Renal pelvis (tissue), 1 donor: ENCODE measurements at regions not wholly inside any gene's neighbourhood (a gene's known extent, or its start where the extent isn't known, plus 50 kb on each side); places are given as distances from the start of the nearest gene placed in this dataset.
"Not testable (repeated sequence)": the region's sequence is repeated elsewhere in the genome, so short reads cannot be mapped to it uniquely, and the experiment has no call there.

Experiments used
- DNase-seq: peaks from one replicate; pipeline ENCODE4 v3.0.0-alpha.2; 2013

DNA sequence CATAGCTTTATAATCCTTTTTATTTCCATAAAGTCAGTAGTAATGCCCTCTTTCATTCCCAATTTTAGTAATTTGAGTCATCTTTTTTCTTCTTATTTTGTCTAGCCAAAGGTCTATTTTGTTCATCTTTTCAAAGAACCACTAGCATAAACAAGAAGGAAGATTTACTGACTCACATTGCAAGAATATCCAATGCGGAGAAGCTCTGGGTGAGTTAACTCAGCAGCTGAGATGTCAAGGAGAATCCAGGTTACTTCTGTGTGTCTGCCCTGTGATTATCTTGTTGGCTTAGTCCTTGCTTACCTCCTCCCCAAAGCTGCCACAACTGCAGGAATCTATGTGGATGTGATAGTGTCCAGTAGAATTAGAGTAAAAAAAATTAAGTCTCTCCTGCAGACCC, 311.4 kb upstream of the NCKAP5 start:
- no peak for DNase-seq

DNA sequence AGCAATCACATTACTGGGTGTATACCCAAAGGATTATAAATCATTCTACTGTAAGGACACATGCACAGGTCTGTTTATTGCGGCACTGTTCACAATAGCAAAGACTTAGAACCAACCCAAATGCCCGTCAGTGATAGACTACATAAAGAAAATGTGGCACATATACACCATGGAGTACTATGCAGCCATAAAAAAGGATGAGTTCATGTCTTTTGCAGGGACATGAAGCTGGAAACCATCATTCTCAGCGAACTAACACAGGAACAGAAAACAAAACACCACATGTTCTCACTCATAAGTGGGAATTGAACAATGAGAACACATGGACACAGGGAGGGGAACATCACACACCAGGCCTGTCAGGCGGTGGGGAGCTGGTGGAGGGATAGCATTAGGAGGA, 313.9 kb upstream of the NCKAP5 start:
- not testable (repeated sequence) for DNase-seq

DNA sequence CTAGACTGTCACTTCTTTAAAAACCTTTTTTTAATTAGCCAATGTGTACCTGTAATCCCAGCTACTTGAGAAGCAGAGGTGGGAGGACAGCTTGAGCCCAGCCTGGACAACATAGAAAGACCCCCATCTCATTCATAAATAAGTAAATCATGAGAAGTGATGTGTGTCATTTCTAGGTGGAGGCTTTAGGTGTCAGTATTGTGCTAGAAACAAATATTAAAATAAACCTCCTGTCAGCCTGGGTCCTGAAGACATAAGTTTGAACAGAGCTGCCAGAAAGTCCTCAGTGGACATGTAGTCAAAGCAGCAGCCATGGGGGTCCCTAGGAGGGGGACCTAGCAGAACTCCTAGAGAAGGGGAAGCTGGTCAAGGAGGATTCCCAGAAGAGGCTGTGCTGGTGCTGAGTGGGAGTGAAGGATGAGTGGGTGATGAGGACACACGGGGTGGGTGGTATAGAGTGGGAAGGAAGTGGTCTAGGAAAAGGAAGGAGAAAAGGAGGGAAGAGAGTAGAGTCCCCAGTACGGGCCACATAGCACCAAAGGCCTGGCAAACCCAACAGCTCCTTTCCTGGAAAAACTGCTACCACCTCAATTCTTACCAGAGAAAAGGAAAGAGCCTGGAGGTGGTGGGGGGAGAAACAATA, 316.6 kb upstream of the NCKAP5 start:
- DNase-seq, result no peak

DNA sequence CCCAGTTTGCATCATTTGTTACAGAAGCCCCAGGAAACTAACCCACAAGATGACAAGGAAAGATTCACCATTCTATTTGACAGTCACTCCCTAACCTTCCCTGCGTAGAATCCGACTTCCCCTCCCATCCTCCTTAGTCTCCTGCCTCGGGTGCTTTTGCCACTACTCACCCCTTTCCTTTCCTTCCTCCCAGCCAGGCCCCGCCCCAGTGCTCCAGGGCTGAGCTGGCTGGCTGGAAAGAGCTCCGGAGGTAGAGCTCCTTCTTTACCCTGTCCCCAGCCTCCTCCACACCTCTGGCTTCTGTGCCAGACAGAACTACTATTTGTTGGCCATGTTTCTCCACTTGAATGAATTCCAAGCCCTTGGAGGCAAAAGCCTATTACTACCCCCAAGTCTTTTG, 317.6 kb upstream of the NCKAP5 start:
- no peak for DNase-seq

DNA sequence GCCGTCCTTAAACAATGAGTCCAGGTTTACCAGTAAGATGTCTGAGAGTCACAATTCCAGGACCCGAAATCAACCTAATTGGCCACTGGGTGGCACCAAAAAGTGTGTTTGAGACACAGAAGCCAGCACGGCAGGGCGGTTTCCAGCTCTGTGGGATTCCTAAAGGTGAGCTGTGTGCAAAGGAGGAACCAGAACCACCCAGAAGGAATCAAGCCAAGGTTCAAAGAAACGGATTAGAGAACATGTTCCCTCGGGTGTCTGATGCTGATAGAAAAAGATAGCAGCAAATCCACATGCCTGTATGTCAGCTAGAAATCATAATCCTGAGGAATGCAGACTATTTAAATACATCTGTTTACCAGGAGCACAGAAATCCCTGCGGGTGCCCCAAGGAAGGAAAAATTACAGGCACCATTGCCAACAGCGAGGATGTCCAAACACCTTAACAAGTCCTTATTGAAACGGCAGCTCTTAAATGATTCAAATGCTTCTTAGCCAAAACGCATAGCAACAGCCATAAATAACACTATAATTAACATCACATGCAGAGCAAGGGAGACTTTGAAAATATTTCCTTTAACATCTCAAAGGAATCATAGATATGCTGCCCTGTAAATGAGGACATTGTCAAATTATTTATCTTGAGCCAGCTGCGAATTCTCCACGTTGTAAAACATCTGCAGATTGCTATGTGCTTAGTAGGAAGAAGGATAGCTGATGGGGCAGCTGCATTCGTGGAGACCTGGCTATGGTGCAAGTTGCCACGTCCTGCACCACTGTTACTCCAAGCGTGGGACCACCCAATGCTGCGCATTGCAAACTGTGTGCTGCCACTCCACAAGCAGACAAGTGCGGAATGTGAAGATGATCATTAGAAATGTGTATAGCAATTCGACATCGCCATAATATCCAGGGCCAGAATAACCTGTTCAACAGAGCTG, 318.7 kb upstream of the NCKAP5 start:
- DNase-seq, result peak; percentile 74

DNA sequence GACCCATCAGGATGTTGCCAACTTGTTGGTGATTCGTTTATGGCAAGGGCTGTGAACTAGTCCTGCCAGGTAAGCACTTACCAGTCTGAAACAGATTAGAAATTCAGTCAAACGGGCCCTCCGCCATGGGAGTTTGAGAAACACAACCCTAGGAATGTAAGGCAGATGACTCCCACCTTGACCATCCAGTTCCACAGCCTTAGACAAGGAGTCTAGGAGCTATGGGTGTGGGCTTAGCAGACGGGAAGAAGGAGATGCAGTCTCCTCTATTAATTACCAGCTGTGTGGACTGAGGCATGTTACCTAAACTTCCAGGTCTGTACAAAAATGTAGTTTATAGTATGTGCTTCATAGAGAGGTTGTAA, 319.4 kb upstream of the NCKAP5 start:
- no peak for DNase-seq

DNA sequence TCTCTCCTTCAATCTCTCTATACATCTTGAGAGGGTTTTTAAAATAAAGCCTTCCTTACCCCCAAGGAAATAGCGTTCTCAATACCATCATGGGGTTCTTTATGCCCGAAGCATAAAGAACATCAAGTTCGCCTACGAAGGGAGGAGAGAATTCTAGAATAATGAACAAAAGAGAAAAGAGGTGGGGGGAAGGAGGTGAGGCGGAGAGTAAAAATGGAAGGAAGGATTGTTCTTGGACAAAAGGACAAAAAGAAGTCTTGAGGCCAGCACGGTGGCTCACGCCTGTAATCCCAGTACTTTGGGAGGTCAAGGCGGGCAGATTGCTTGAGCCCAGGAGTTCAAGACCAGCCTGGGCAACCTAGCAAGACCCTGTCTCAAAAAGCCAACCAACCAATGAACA, 319.8 kb upstream of the NCKAP5 start:
- no peak for DNase-seq

DNA sequence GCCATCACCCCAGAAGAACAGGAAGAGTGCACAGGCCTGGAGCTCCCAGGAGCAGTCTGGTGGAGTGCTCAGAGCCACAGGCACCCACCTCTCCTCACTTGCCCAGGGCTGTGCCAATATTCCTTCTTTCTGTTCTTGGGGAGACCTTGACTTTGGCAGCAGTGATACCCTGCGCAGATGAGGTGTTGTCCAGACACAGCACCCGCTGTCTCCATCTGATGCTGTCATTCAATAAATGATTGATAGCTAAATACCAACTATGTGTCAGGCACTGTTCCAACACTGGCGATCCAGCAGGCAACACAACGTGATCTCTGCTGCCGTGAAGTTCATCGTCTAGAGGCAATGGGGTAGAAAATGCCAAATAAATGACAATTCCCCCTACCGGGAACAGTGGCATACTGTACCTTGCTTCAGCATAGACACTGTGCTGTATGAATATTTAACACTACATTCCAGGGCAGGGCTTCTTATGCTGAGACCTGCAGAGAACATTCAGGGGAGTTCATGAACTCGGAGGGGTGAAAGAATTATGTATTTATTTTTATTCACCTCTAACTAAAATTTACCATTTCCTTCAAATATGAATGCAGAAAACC, 320.5 kb upstream of the NCKAP5 start:
- DNase-seq, result no peak

DNA sequence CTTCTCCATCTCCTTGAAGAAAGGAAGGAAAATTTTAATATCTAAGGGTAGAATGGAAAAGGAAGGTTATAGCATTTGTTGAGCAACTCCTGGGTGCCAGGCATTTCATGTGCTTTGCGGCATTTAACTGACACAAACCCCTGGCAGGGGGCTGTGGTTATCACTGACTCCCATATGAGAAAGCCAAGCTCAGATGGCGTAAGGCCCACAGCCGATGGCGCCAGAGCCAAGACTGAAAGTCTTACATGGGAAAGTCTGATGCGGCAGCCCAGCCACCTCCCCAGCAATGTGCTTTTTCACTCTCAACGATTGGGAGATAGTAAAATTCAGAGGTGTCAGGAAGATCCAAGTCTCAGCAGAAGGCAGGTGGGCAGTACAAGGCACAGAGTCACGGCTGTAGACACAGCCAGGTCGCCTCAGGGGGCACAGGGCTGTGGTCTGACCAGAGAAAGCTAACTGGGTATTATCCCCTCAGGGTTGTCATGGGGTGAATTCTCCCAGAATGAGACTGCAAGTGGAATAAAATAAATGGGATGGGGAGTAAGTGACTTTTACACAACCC, 324.2 kb upstream of the NCKAP5 start:
- no peak for DNase-seq

DNA sequence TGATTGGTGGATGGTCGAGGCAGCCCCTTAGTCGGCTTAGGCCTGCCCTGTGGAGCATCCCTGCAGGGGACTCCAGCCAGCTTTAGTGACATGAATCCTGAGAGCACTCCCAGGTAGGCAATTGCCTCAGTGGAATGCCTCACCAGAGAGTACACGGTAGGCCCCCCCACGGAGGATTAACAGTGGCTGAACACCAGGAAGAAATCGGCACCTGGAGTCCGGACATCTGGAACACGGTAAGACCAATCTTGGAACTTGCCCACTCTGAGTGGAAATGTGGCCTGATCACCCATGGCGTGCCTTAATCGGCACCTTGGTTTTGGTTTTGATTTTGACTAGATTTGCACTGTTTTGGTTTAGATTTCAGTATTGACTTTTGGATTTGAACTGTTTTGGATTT, 326.2 kb upstream of the NCKAP5 start:
- DNase-seq, result no peak

DNA sequence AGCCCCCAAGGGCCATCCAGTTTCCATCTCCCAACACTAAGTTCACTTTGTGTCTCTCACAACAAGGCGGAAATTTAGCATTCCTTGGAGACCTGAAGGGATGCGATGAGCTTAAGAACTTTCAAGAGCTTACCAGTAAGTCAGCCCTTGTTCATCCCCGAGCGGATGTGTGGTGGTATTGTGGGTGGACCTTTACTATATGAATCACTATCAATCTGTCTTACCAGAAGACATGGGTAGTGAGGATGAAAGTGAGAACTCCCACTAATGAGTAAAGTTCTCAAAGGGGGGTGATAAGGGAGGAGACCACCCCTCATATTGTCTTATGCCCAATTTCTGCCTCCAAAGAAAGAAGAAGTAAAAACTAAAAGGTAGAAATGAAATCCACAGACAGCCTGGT, 329.6 kb upstream of the NCKAP5 start:
- DNase-seq, result not testable (repeated sequence)

DNA sequence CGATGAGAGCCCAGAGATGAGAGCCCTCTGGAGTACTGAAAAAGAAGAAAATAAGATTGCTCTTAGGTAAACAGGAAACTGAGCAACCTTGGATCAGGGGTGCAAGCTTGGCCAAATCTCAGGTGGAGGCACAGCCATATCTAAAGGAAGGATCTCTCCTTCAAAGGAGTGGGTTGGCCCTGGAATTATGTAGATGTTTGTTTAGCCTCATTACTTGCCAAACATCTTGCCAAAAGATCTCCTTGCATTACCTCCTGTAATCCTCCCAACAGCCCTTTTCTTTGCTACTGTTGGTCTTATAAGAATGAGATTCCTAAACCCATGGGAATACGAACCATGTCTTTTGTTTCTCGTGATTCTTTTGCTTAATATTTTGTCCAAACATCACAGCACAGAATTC, 332.6 kb upstream of the NCKAP5 start:
- no peak for DNase-seq

DNA sequence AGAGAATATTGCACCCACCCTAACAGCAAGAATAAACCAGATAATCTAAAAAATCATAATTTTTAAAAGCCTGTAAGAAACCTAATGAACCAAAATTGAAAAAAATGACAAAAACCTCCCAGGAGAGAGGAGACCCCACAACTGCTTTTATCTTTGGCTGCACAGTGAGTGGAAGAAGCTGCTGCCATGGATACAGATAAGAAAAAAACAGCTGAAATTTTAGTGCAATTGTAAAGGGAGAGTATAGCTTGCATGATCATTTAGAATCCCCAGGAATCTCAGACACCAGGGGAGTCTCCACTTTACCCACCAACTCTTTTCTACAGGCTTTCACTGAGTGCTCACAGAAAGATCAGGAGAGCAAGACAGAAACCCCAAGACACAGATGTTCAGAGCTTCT, 338.1 kb upstream of the NCKAP5 start:
- no peak for DNase-seq

DNA sequence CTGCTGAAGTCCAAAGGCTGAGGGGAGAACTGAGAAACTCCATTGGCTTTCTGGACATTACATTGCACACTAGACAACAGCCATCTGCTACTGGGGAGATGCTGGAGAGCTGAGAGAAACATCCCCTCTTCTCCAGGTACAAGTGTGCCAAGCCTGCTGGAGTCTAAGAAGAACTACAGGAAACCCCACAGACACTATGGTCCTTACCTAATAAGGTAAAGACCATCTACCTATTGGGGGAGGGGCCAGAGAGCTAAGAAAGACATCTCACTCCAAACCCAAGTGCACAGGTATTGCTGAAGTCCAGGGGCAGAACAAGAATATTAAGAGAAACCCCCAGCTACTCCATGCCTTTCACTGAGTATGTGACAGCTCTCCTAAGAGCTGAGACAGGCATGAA, 338.7 kb upstream of the NCKAP5 start:
- DNase-seq, result no peak

DNA sequence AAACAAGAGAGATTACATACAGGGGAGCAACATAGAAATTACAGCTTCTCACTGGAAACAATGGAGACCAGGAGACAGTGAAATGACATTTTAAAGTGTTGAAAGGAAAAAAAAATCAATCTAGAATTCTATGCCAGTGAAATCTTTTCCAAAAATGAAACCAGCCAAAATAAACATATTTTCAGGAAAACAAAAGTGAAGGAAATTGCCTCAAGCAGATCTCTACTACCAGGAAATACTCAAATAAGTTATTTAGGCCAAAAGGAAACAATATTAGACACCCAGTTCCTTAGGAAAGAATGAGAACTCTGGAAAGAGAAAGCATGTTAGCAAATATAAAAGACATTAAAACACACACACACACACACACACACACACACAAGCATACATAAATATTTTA, 339.9 kb upstream of the NCKAP5 start:
- DNase-seq, result no peak

DNA sequence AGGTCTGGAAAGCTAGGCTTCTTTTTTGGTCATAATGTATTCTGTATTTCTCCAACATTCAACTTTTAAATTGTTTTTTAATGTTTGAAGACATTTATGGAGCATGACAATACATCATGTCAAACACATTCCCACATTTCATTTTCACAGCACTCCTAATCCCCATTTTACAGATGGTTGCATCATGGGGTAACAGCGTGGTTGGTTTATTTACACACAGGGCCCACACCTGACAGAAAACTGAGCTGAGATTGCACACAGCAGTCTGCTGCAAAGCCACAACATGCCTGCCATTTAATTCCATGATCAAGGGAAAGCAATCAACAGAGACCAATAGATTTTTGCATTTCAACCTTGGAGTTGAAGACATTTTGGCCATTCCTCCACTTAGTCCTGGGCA, 335.7 kb upstream of the MGAT5 start:
- DNase-seq, result no peak

DNA sequence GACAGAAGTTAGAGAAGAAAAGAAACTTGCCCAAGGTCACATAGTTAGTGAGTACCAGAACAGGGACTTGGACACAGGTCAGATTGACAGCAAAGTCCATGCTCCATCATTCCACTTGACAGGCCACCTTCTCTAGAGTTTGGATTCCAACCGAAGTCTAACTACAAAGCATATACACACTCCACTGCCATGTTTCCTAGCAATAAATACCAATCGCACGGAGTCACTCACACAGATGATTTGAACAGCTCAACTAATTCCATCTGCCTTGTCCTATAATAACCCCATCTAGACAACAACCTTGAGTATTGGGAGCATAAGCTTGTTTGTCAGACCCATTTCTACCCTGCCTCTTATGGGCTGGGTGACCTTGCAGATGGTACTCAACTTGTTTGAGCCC, 334.6 kb upstream of the MGAT5 start:
- no peak for DNase-seq

DNA sequence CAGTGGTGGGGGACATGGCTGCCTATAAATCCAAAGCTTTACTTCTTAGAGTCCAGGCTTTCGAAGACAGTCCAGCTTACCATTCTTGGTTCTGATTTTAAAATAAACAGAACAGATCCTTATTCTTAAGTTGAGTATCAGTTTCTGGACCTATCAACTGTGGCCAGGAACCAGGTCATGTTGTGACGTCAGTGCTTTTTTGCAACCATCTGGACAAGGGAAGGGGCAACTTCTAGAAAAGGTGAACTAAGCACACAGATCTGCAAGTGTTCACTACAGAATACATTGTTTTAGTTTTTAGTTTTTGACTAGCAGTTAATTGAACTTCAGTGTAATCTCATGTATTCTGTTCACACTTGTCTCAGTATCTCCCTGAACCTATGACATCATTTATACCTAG, 326.0 kb upstream of the MGAT5 start:
- no peak for DNase-seq

DNA sequence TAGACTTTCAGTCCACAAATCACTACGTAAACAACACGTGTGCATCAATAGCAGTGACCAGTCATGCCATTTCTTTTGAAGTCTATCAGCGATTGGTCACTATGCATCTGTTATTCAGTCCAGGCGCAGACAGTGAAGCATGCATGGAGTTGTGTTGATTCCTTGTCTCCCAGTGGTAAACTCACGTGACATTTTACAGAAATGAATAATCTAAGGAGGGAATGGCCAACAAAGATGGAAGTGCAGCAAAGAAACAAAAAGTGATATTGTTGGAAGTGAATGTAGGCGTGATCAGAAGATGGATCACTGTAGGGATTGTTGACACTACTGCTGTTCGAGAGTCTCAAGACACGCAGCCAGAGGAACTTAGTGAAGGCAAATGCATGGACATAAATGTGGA, 317.8 kb upstream of the MGAT5 start:
- DNase-seq, result no peak

DNA sequence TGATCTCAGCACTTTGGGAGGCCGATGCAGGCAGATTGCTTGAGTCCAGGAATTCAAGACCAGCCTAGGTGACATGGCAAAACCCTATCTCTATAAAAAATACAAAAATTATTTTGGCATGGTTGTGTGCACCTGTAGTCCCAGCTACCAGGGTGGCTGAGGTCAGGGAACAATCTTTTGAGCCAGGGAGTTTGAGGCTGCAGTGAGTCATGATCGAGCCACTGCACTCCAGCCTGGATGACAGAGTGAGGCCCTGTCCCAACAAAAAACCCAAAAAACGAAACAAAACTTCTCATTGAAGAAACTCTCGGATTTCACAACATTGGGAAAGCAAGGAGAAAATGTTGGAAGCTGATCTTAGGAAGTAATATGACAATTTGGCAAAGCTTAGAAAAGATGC, 317.3 kb upstream of the MGAT5 start:
- DNase-seq, result no peak

DNA sequence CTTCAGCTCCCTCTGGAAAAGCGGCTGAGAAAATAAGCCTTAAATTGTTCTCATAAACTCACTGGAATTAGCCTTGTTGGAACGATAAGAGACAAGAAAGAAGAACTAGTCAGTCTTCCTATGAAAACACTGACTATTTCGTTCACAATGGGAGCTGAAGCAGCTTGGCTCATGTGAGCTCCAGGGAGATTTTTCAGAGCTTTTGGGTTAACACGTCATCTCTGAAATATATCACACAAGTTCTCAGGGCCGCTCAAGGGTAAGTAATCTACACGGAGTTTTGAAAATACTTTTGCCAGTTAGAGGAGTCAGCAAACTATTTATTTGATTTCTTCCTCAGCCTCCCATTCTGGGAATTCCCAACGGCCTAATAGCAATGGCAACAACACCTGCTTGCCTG, 316.2 kb upstream of the MGAT5 start:
- DNase-seq, result no peak

DNA sequence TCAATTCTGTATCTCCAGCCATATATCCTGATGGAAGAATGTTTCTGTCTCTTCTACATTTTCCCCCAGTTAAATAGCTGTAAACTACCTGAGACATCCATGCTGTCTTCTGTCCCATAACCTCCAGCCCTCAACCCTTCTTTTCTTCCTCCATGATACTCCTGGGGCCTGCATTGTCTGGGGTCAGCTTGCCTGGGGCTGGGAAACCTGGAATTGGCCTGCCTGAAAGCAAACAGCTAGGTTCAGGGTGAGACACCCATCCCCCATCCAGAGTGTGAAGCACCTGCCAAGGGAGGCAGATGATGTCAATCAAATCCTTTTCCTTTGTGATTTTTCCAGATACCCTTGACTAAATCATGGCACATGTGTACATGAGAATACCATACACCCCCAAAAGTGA, 313.7 kb upstream of the MGAT5 start:
- DNase-seq, result no peak

DNA sequence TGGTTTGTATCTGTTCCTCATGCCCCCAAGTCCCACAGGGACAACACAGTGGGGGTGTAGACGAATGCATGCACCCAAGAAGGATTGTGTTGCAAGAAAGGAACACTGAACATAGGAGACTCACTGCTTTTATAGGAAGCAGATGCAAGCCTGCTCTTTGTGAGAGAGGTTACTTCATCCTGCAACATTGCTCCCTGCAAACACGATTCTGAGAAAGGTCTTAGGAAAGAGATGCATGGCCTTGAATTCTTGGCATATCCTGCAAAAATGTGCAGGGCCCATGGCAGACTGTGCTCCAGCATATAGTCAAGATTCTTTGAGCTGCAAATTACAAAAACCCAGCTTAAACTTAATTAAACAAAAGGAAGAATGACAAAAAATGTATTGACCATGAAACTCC, 312.2 kb upstream of the MGAT5 start:
- no peak for DNase-seq
